ENCODE measurements at regions not wholly inside any gene's neighbourhood (a gene's known extent, or its start where the extent isn't known, plus 50 kb on each side); places are given as distances from the start of the nearest gene placed in this dataset.

DNA sequence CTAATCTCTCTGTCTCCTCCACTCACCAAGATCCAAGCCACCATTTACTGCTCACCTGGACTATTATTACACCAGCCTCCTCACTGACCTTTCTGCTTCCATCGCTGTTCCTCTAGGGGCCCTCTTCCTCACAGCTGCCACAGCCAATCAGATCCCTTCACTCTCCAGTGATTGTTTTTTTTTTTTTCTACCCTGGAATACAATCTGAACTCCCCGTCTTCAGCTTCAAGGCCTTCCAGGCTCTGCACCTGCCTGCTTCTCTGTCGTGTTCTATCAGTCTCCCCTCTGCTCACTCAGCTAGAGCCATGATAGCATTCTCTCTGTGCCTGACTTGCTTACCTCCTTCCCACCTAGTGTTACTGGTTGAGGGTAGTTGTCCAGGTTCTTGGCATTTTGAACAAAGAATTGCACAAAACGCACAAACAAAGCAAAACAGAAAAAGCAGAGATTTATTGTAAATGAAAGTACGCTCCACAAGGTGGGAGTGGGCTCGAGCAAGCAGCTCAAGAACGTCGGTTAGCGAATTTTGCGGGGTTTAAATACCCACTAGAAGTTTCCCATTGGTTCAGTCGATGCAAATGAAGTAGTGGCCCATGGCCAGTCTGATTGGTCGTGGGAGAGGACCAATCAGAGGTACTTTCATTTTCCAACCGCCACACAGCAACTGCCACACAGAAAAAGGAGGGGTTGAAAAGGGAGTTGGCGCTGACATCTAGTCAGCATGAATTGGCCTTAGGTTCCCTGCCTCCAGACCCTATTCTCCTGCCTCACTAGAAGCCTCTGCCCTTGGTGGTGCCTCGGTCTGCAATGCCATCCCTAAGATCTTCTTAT, 188.9 kb downstream of the TLE3 start:
- intact Hi-C loops (cut with DNase I), result no loop called here
- H3K4me1 ChIP-seq, result no peaks in the 10 kb centered on the region
- H3K27me3 ChIP-seq, result peaks cover 0 to 24% (median 10%) of the 10 kb centered on the region in 7 donors
- DNase-seq, result no peak
- TF ChIP-seq CTCF (IDR thresholded peaks at IDR 0.05), result no peak
- no peak for ATAC-seq
- 86% methylated on average over 15 of the region's 15 CpGs for WGBS, 2 donors
- H3K27ac ChIP-seq, result no peak overlapping the region
- H3K36me3 ChIP-seq, result no peaks in the 10 kb centered on the region
- no peaks in the 10 kb centered on the region for H3K9me3 ChIP-seq
- H3K4me3 ChIP-seq, result no peak overlapping the region

- Histone ChIP-seq H3K36me3 (no peaks in the 10 kb centered on the region), H3K27me3 (peaks cover 0 to 31% (median 10%) of the 10 kb centered on the region in 7 donors), H3K4me1 (no peaks in the 10 kb centered on the region), H3K4me3 (no peak overlapping the region), H3K9me3 (no peaks in the 10 kb centered on the region), H3K27ac (no peak overlapping the region)
- no peak for DNase-seq
- ATAC-seq, result no peak
- WGBS, 2 donors, result 66 to 71% methylated on average over 7 of the region's 7 CpGs
- TF ChIP-seq CTCF (IDR thresholded peaks at IDR 0.05), result no peak
- intact Hi-C loops (cut with DNase I), result loop anchor here in 1 of 10 donors (10.0 kb wide), 1 partner anchor 65 kb away; no protein-coding TSS in a partner anchor
These were observed 187.8 kb downstream of the TLE3 start for GRCh38 chr15:69909719-69910444.

GRCh38 chr15:69910514-69910913, 187.2 kb downstream of the TLE3 start:
- ATAC-seq, result no peak
- intact Hi-C loops (cut with DNase I), result loop anchor here in 1 of 10 donors (10.0 kb wide), 1 partner anchor 64 kb away; no protein-coding TSS in a partner anchor
- no peak for DNase-seq
- TF ChIP-seq CTCF (IDR thresholded peaks at IDR 0.05), result no peak
- Histone ChIP-seq H3K36me3 (no peaks in the 10 kb centered on the region), H3K27ac (no peak overlapping the region), H3K4me3 (no peak overlapping the region), H3K9me3 (no peaks in the 10 kb centered on the region), H3K27me3 (peaks cover 0 to 35% (median 13%) of the 10 kb centered on the region in 7 donors), H3K4me1 (no peaks in the 10 kb centered on the region)
- WGBS, 2 donors, result 55 to 61% methylated on average over 2 of the region's 2 CpGs

- Histone ChIP-seq H3K9me3 (no peaks in the 10 kb centered on the region), H3K36me3 (no peaks in the 10 kb centered on the region), H3K27ac (no peak overlapping the region), H3K4me3 (no peak overlapping the region), H3K4me1 (no peaks in the 10 kb centered on the region), H3K27me3 (peaks cover 0 to 39% (median 17%) of the 10 kb centered on the region in 7 donors)
- DNase-seq (no peak), ATAC-seq (no peak)
- WGBS, 2 donors, result 86% methylated on average over 3 of the region's 3 CpGs
- intact Hi-C loops (cut with DNase I), result loop anchor here in 1 of 10 donors (10.0 kb wide), 1 partner anchor 63 kb away; no protein-coding TSS in a partner anchor
- TF ChIP-seq CTCF (IDR thresholded peaks at IDR 0.05), result no peak
These were observed 185.6 kb downstream of the TLE3 start for GRCh38 chr15:69912116-69912515.

All from heart right ventricle (tissue), 16 donors.